CD4-positive, CD25-positive, alpha-beta regulatory T cell (primary cell): ENCODE measurements at regions not wholly inside any gene's neighbourhood (a gene's known extent, or its start where the extent isn't known, plus 50 kb on each side); places are given as distances from the start of the nearest gene placed in this dataset.

Experiments used
- ATAC-seq, 2 donors: fragments of 150-1000 bp; cut with Tn5 transposase; one replicate each; pipeline ENCODE4 v1.10.0; 2021; ENCODE audit warnings: low read depth in 2 of 2, moderate number of reproducible peaks in 2 of 2, moderate library complexity in 1 of 2
- DNase-seq, 3 donors: peaks; one replicate each; pipeline versions ENCODE4 v3.0.0 to v3.0.0-alpha.2; 2012 to 2022; ENCODE audit warnings: mixed read lengths in 1 of 3
- H3K27ac ChIP-seq: one replicate; pipeline ENCODE4 v1.7.0; 2013; ENCODE audit warnings: mild to moderate bottlenecking, low read length; ENCODE audit not compliant: insufficient read depth, poor library complexity, severe bottlenecking
- H3K27me3 ChIP-seq: one replicate; pipeline ENCODE4 v1.7.0; 2013; ENCODE audit warnings: low read length; ENCODE audit not compliant: control insufficient read depth, insufficient read depth
- H3K36me3 ChIP-seq: one replicate; pipeline ENCODE4 v1.7.0; 2013; ENCODE audit warnings: mild to moderate bottlenecking, low read length, moderate library complexity; ENCODE audit not compliant: control insufficient read depth, insufficient read depth
- H3K4me1 ChIP-seq: 2 replicates; pipeline ENCODE4 v1.7.0; 2013; ENCODE audit warnings: mild to moderate bottlenecking, low read length; ENCODE audit not compliant: insufficient read depth, control insufficient read depth, poor library complexity, severe bottlenecking
- H3K4me3 ChIP-seq: one replicate; pipeline ENCODE4 v1.7.0; 2013; ENCODE audit warnings: low read depth, mild to moderate bottlenecking, low read length, moderate library complexity
- H3K9me3 ChIP-seq, 2 experiments: 1 replicate in 1 of 2; 2 replicates in 1 of 2; pipeline ENCODE4 v1.7.0; 2013; ENCODE audit warnings: low read length in 2 of 2, mild to moderate bottlenecking in 1 of 2, moderate library complexity in 1 of 2; ENCODE audit not compliant: control insufficient read depth in 2 of 2
- H3K27ac Mint-ChIP-seq, 3 donors: one replicate each; pipeline ENCODE4 v1.8.0; 2020 to 2022; ENCODE audit warnings: mild to moderate bottlenecking in 3 of 3, mixed read lengths in 3 of 3, moderate library complexity in 2 of 3
- H3K27me3 Mint-ChIP-seq: one replicate; pipeline ENCODE4 v1.8.0; 2022; ENCODE audit warnings: mild to moderate bottlenecking, mixed read lengths
- H3K36me3 Mint-ChIP-seq: one replicate; pipeline ENCODE4 v1.8.0; 2020; ENCODE audit warnings: mixed read lengths
- H3K4me1 Mint-ChIP-seq, 4 donors: one replicate each; pipeline ENCODE4 v1.8.0; 2020 to 2022; ENCODE audit warnings: mixed read lengths in 4 of 4, mild to moderate bottlenecking in 1 of 4
- H3K4me3 Mint-ChIP-seq, 4 donors: one replicate each; pipeline ENCODE4 v1.8.0; 2020 to 2022; ENCODE audit warnings: mild to moderate bottlenecking in 4 of 4, mixed read lengths in 4 of 4, moderate library complexity in 3 of 4
- H3K9me3 Mint-ChIP-seq, 7 donors: one replicate each; pipeline ENCODE4 v1.8.0; 2020 to 2022; ENCODE audit warnings: mixed read lengths in 7 of 7, mild to moderate bottlenecking in 3 of 7, moderate library complexity in 2 of 7

- H3K9me3 Mint-ChIP-seq: peaks cover under 1 to 14% (median 5%) of the 10 kb centered on the region in 7 donors
- H3K4me1 ChIP-seq: no peaks in the 10 kb centered on the region
- no peak overlapping the region for H3K27ac Mint-ChIP-seq
- no peaks in the 10 kb centered on the region for H3K36me3 Mint-ChIP-seq
- ATAC-seq (no peak), DNase-seq (no peak)
- no peaks in the 10 kb centered on the region for H3K4me1 Mint-ChIP-seq
- H3K36me3 ChIP-seq: no peaks in the 10 kb centered on the region
- no peak overlapping the region for H3K27ac ChIP-seq
- no peak overlapping the region for H3K4me3 Mint-ChIP-seq
- H3K27me3 Mint-ChIP-seq: no peaks in the 10 kb centered on the region
- H3K27me3 ChIP-seq: no peaks in the 10 kb centered on the region
- no peaks in the 10 kb centered on the region for H3K9me3 ChIP-seq
- no peak overlapping the region for H3K4me3 ChIP-seq
These were observed 98.0 kb downstream of the ADCYAP1 start for GRCh38 chr18:1002653-1003178.

GRCh38 chr18:1003499-1003898 lies 98.8 kb downstream of the ADCYAP1 start:
- no peaks in the 10 kb centered on the region for H3K4me1 Mint-ChIP-seq
- Histone ChIP-seq H3K4me3 (no peak overlapping the region), H3K27ac (no peak overlapping the region), H3K36me3 (no peaks in the 10 kb centered on the region), H3K4me1 (no peaks in the 10 kb centered on the region), H3K9me3 (no peaks in the 10 kb centered on the region), H3K27me3 (no peaks in the 10 kb centered on the region)
- no peak overlapping the region for H3K27ac Mint-ChIP-seq
- no peak for ATAC-seq
- DNase-seq: no peak
- H3K27me3 Mint-ChIP-seq: no peaks in the 10 kb centered on the region
- H3K4me3 Mint-ChIP-seq: no peak overlapping the region
- H3K9me3 Mint-ChIP-seq: peaks cover 0 to 13% (median 5%) of the 10 kb centered on the region in 7 donors
- no peaks in the 10 kb centered on the region for H3K36me3 Mint-ChIP-seq

GRCh38 chr18:1006304-1006703 lies 101.6 kb downstream of the ADCYAP1 start:
- no peaks in the 10 kb centered on the region for H3K27me3 ChIP-seq
- DNase-seq (no peak), ATAC-seq (no peak)
- no peaks in the 10 kb centered on the region for H3K27me3 Mint-ChIP-seq
- H3K4me1 Mint-ChIP-seq: no peaks in the 10 kb centered on the region
- H3K4me3 Mint-ChIP-seq: no peak overlapping the region
- H3K4me1 ChIP-seq: no peaks in the 10 kb centered on the region
- no peak overlapping the region for H3K27ac Mint-ChIP-seq
- no peaks in the 10 kb centered on the region for H3K9me3 ChIP-seq
- H3K36me3 Mint-ChIP-seq: no peaks in the 10 kb centered on the region
- no peaks in the 10 kb centered on the region for H3K36me3 ChIP-seq
- no peak overlapping the region for H3K4me3 ChIP-seq
- peaks cover 0 to 12% (median 5%) of the 10 kb centered on the region in 7 donors for H3K9me3 Mint-ChIP-seq
- no peak overlapping the region for H3K27ac ChIP-seq

- no peaks in the 10 kb centered on the region for H3K9me3 ChIP-seq
- H3K4me3 ChIP-seq: no peak overlapping the region
- no peaks in the 10 kb centered on the region for H3K4me1 Mint-ChIP-seq
- no peak overlapping the region for H3K4me3 Mint-ChIP-seq
- ATAC-seq: no peak
- H3K4me1 ChIP-seq: no peaks in the 10 kb centered on the region
- no peak overlapping the region for H3K27ac ChIP-seq
- no peaks in the 10 kb centered on the region for H3K36me3 ChIP-seq
- no peaks in the 10 kb centered on the region for H3K36me3 Mint-ChIP-seq
- no peaks in the 10 kb centered on the region for H3K27me3 Mint-ChIP-seq
- no peak overlapping the region for H3K27ac Mint-ChIP-seq
- peaks cover 0 to 11% (median 5%) of the 10 kb centered on the region in 7 donors for H3K9me3 Mint-ChIP-seq
- H3K27me3 ChIP-seq: no peaks in the 10 kb centered on the region
- no peak for DNase-seq
These were observed 102.3 kb downstream of the ADCYAP1 start for GRCh38 chr18:1006965-1007364.

GRCh38 chr18:1011349-1011748 lies 106.7 kb downstream of the ADCYAP1 start:
- H3K9me3 ChIP-seq: no peaks in the 10 kb centered on the region

GRCh38 chr18:1012775-1013174 lies 108.1 kb downstream of the ADCYAP1 start:
- Mint-ChIP-seq H3K27ac (no peak overlapping the region), H3K27me3 (peaks cover 4% of the 10 kb centered on the region), H3K4me1 (no peaks in the 10 kb centered on the region), H3K36me3 (no peaks in the 10 kb centered on the region), H3K9me3 (peaks cover 0 to 2% (median 0%) of the 10 kb centered on the region in 7 donors), H3K4me3 (no peak overlapping the region)
- Histone ChIP-seq H3K27me3 (no peaks in the 10 kb centered on the region), H3K4me1 (no peaks in the 10 kb centered on the region), H3K36me3 (no peaks in the 10 kb centered on the region), H3K4me3 (no peak overlapping the region), H3K9me3 (no peaks in the 10 kb centered on the region), H3K27ac (no peak overlapping the region)
- ATAC-seq (no peak), DNase-seq (no peak)

More at GRCh38 chr18:1011349-1011748, 106.7 kb downstream of the ADCYAP1 start:
- DNase-seq (no peak), ATAC-seq (no peak)
- H3K4me1 ChIP-seq: no peaks in the 10 kb centered on the region
- H3K36me3 Mint-ChIP-seq: no peaks in the 10 kb centered on the region
- peaks cover 4% of the 10 kb centered on the region for H3K27me3 Mint-ChIP-seq
- H3K36me3 ChIP-seq: no peaks in the 10 kb centered on the region
- peaks cover 0 to 6% (median 0%) of the 10 kb centered on the region in 7 donors for H3K9me3 Mint-ChIP-seq
- no peak overlapping the region for H3K4me3 ChIP-seq
- H3K27ac ChIP-seq: no peak overlapping the region
- no peak overlapping the region for H3K27ac Mint-ChIP-seq
- no peak overlapping the region for H3K4me3 Mint-ChIP-seq
- no peaks in the 10 kb centered on the region for H3K27me3 ChIP-seq
- H3K4me1 Mint-ChIP-seq: no peaks in the 10 kb centered on the region

GRCh38 chr18:1013951-1014350 lies 109.3 kb downstream of the ADCYAP1 start:
- Histone ChIP-seq H3K9me3 (no peaks in the 10 kb centered on the region), H3K36me3 (no peaks in the 10 kb centered on the region), H3K27me3 (no peaks in the 10 kb centered on the region), H3K4me1 (no peaks in the 10 kb centered on the region), H3K27ac (no peak overlapping the region), H3K4me3 (no peak overlapping the region)
- no peaks in the 10 kb centered on the region for H3K4me1 Mint-ChIP-seq
- DNase-seq (no peak), ATAC-seq (no peak)
- H3K36me3 Mint-ChIP-seq: no peaks in the 10 kb centered on the region
- no peak overlapping the region for H3K27ac Mint-ChIP-seq
- no peak overlapping the region for H3K4me3 Mint-ChIP-seq
- peaks cover 4% of the 10 kb centered on the region for H3K27me3 Mint-ChIP-seq
- H3K9me3 Mint-ChIP-seq: peaks cover 0 to 2% (median 0%) of the 10 kb centered on the region in 7 donors

- H3K27me3 Mint-ChIP-seq: peaks cover 4% of the 10 kb centered on the region
- H3K27me3 ChIP-seq: no peaks in the 10 kb centered on the region
These were observed 109.8 kb downstream of the ADCYAP1 start for GRCh38 chr18:1014509-1014908.

More at GRCh38 chr18:1014509-1014908, 109.8 kb downstream of the ADCYAP1 start:
- H3K36me3 Mint-ChIP-seq: no peaks in the 10 kb centered on the region
- Histone ChIP-seq H3K36me3 (no peaks in the 10 kb centered on the region), H3K9me3 (no peaks in the 10 kb centered on the region), H3K4me1 (no peaks in the 10 kb centered on the region), H3K4me3 (no peak overlapping the region), H3K27ac (no peak overlapping the region)
- H3K4me3 Mint-ChIP-seq: no peak overlapping the region
- ATAC-seq (no peak), DNase-seq (no peak)
- H3K27ac Mint-ChIP-seq: no peak overlapping the region
- H3K9me3 Mint-ChIP-seq: peaks cover 0 to 2% (median 0%) of the 10 kb centered on the region in 7 donors
- H3K4me1 Mint-ChIP-seq: no peaks in the 10 kb centered on the region
